ENCODE measurements at regions not wholly inside any gene's neighbourhood (a gene's known extent, or its start where the extent isn't known, plus 50 kb on each side); places are given as distances from the start of the nearest gene placed in this dataset.

- CTCF ChIA-PET, result no interaction called here
- no peak for DNase-seq
- Mint-ChIP-seq H3K27me3 (ENCODE audit: low read depth) (no peaks in the 10 kb centered on the region), H3K27ac (no peak overlapping the region), H3K4me3 (no peak overlapping the region), H3K4me1 (ENCODE audit: low read depth) (no peaks in the 10 kb centered on the region), H3K36me3 (ENCODE audit: low read depth) (no peaks in the 10 kb centered on the region), H3K9me3 (no peaks in the 10 kb centered on the region)
- intact Hi-C loops (cut with micrococcal nuclease), result no loop called here
These were observed 464.1 kb downstream of the TSN start for GRCh38 chr2:122219504-122219903.

- no peak for DNase-seq
- no peaks in the 10 kb centered on the region for H3K9me3 Mint-ChIP-seq
- no peaks in the 10 kb centered on the region for H3K4me1 Mint-ChIP-seq (ENCODE audit: low read depth)
- intact Hi-C loops (cut with micrococcal nuclease), result no loop called here
- H3K27ac Mint-ChIP-seq, result no peak overlapping the region
- CTCF ChIA-PET, result no interaction called here
- no peaks in the 10 kb centered on the region for H3K27me3 Mint-ChIP-seq (ENCODE audit: low read depth)
- no peak overlapping the region for H3K4me3 Mint-ChIP-seq
- no peaks in the 10 kb centered on the region for H3K36me3 Mint-ChIP-seq (ENCODE audit: low read depth)
These were observed 466.2 kb downstream of the TSN start for GRCh38 chr2:122221665-122222064.

- DNase-seq, result no peak
- H3K4me1 Mint-ChIP-seq (ENCODE audit: low read depth), result no peaks in the 10 kb centered on the region
- CTCF ChIA-PET, result no interaction called here
- H3K4me3 Mint-ChIP-seq, result no peak overlapping the region
- intact Hi-C loops (cut with micrococcal nuclease), result no loop called here
- no peaks in the 10 kb centered on the region for H3K27me3 Mint-ChIP-seq (ENCODE audit: low read depth)
- no peaks in the 10 kb centered on the region for H3K36me3 Mint-ChIP-seq (ENCODE audit: low read depth)
- no peaks in the 10 kb centered on the region for H3K9me3 Mint-ChIP-seq
- H3K27ac Mint-ChIP-seq, result no peak overlapping the region
These were observed 475.8 kb downstream of the TSN start for GRCh38 chr2:122231296-122231695.

GRCh38 chr2:122233372-122233771 is 477.9 kb downstream of the TSN start:
- CTCF ChIA-PET, result no interaction called here
- H3K4me1 Mint-ChIP-seq (ENCODE audit: low read depth), result no peaks in the 10 kb centered on the region

GRCh38 chr2:122236152-122236874 is 480.9 kb downstream of the TSN start:
- no peaks in the 10 kb centered on the region for H3K27me3 Mint-ChIP-seq (ENCODE audit: low read depth)
- CTCF ChIA-PET, result no interaction called here
- no peaks in the 10 kb centered on the region for H3K4me1 Mint-ChIP-seq (ENCODE audit: low read depth)
- intact Hi-C loops (cut with micrococcal nuclease), result no loop called here
- DNase-seq, result no peak
- H3K36me3 Mint-ChIP-seq (ENCODE audit: low read depth), result no peaks in the 10 kb centered on the region
- H3K4me3 Mint-ChIP-seq, result no peak overlapping the region
- H3K9me3 Mint-ChIP-seq, result no peaks in the 10 kb centered on the region
- H3K27ac Mint-ChIP-seq, result no peak overlapping the region

More at GRCh38 chr2:122233372-122233771, 477.9 kb downstream of the TSN start:
- Mint-ChIP-seq H3K36me3 (ENCODE audit: low read depth) (no peaks in the 10 kb centered on the region), H3K9me3 (no peaks in the 10 kb centered on the region), H3K27ac (no peak overlapping the region), H3K4me3 (no peak overlapping the region), H3K27me3 (ENCODE audit: low read depth) (no peaks in the 10 kb centered on the region)
- intact Hi-C loops (cut with micrococcal nuclease), result no loop called here
- no peak for DNase-seq

- Mint-ChIP-seq H3K4me1 (ENCODE audit: low read depth) (no peaks in the 10 kb centered on the region), H3K27me3 (ENCODE audit: low read depth) (no peaks in the 10 kb centered on the region), H3K36me3 (ENCODE audit: low read depth) (no peaks in the 10 kb centered on the region), H3K9me3 (no peaks in the 10 kb centered on the region), H3K27ac (no peak overlapping the region), H3K4me3 (no peak overlapping the region)
- intact Hi-C loops (cut with micrococcal nuclease), result no loop called here
- no peak for DNase-seq
- CTCF ChIA-PET, result no interaction called here
These were observed 481.5 kb downstream of the TSN start for GRCh38 chr2:122236925-122237324.

GRCh38 chr2:122237450-122237849 is 482.0 kb downstream of the TSN start:
- Mint-ChIP-seq H3K4me3 (no peak overlapping the region), H3K36me3 (ENCODE audit: low read depth) (no peaks in the 10 kb centered on the region), H3K9me3 (no peaks in the 10 kb centered on the region), H3K27me3 (ENCODE audit: low read depth) (no peaks in the 10 kb centered on the region), H3K4me1 (ENCODE audit: low read depth) (no peaks in the 10 kb centered on the region), H3K27ac (no peak overlapping the region)
- intact Hi-C loops (cut with micrococcal nuclease), result no loop called here
- CTCF ChIA-PET, result no interaction called here
- DNase-seq, result no peak

- intact Hi-C loops (cut with micrococcal nuclease), result no loop called here
These were observed 482.6 kb downstream of the TSN start for GRCh38 chr2:122238006-122238559.

GRCh38 chr2:122239440-122239839 is 484.0 kb downstream of the TSN start:
- CTCF ChIA-PET, result no interaction called here
- H3K9me3 Mint-ChIP-seq, result no peaks in the 10 kb centered on the region
- DNase-seq, result no peak

More at GRCh38 chr2:122238006-122238559, 482.6 kb downstream of the TSN start:
- Mint-ChIP-seq H3K4me3 (no peak overlapping the region), H3K27ac (no peak overlapping the region), H3K27me3 (ENCODE audit: low read depth) (no peaks in the 10 kb centered on the region), H3K9me3 (no peaks in the 10 kb centered on the region), H3K36me3 (ENCODE audit: low read depth) (no peaks in the 10 kb centered on the region), H3K4me1 (ENCODE audit: low read depth) (no peaks in the 10 kb centered on the region)
- no peak for DNase-seq
- CTCF ChIA-PET, result interaction anchor here (0.6 kb wide), 1 partner anchor 11 kb away, joined by 4 read pairs; no protein-coding TSS in a partner anchor

GRCh38 chr2:122244598-122245229 is 489.3 kb downstream of the TSN start:
- H3K4me3 Mint-ChIP-seq, result no peak overlapping the region
- no peak for DNase-seq
- no peaks in the 10 kb centered on the region for H3K9me3 Mint-ChIP-seq
- CTCF ChIA-PET, result no interaction called here
- H3K27ac Mint-ChIP-seq, result no peak overlapping the region
- intact Hi-C loops (cut with micrococcal nuclease), result no loop called here
- peaks cover 3% of the 10 kb centered on the region for H3K27me3 Mint-ChIP-seq (ENCODE audit: low read depth)
- no peaks in the 10 kb centered on the region for H3K4me1 Mint-ChIP-seq (ENCODE audit: low read depth)
- H3K36me3 Mint-ChIP-seq (ENCODE audit: low read depth), result no peaks in the 10 kb centered on the region

More at GRCh38 chr2:122239440-122239839, 484.0 kb downstream of the TSN start:
- H3K27ac Mint-ChIP-seq, result no peak overlapping the region
- H3K27me3 Mint-ChIP-seq (ENCODE audit: low read depth), result no peaks in the 10 kb centered on the region
- intact Hi-C loops (cut with micrococcal nuclease), result no loop called here
- no peak overlapping the region for H3K4me3 Mint-ChIP-seq
- no peaks in the 10 kb centered on the region for H3K4me1 Mint-ChIP-seq (ENCODE audit: low read depth)
- no peaks in the 10 kb centered on the region for H3K36me3 Mint-ChIP-seq (ENCODE audit: low read depth)

GRCh38 chr2:122249673-122250072 is 494.2 kb downstream of the TSN start:
- no peak for DNase-seq
- H3K36me3 Mint-ChIP-seq (ENCODE audit: low read depth), result no peaks in the 10 kb centered on the region
- intact Hi-C loops (cut with micrococcal nuclease), result no loop called here
- H3K27me3 Mint-ChIP-seq (ENCODE audit: low read depth), result peaks cover 3% of the 10 kb centered on the region
- no peaks in the 10 kb centered on the region for H3K4me1 Mint-ChIP-seq (ENCODE audit: low read depth)
- no peak overlapping the region for H3K4me3 Mint-ChIP-seq
- CTCF ChIA-PET, result no interaction called here
- no peak overlapping the region for H3K27ac Mint-ChIP-seq
- H3K9me3 Mint-ChIP-seq, result no peaks in the 10 kb centered on the region

GRCh38 chr2:122251158-122251557 is 495.7 kb downstream of the TSN start:
- intact Hi-C loops (cut with micrococcal nuclease), result no loop called here

GRCh38 chr2:122251566-122251965 is 496.1 kb downstream of the TSN start:
- CTCF ChIA-PET, result interaction anchor here (0.9 kb wide), 1 partner anchor 15 kb away, joined by 3 read pairs; no protein-coding TSS in a partner anchor
- no peak for DNase-seq
- Mint-ChIP-seq H3K9me3 (no peaks in the 10 kb centered on the region), H3K4me3 (no peak overlapping the region), H3K27ac (no peak overlapping the region), H3K36me3 (ENCODE audit: low read depth) (no peaks in the 10 kb centered on the region), H3K4me1 (ENCODE audit: low read depth) (no peaks in the 10 kb centered on the region), H3K27me3 (ENCODE audit: low read depth) (no peaks in the 10 kb centered on the region)
- intact Hi-C loops (cut with micrococcal nuclease), result no loop called here

More at GRCh38 chr2:122251158-122251557, 495.7 kb downstream of the TSN start:
- Mint-ChIP-seq H3K27ac (no peak overlapping the region), H3K36me3 (ENCODE audit: low read depth) (no peaks in the 10 kb centered on the region), H3K27me3 (ENCODE audit: low read depth) (peaks cover 1% of the 10 kb centered on the region), H3K4me1 (ENCODE audit: low read depth) (no peaks in the 10 kb centered on the region), H3K9me3 (no peaks in the 10 kb centered on the region), H3K4me3 (no peak overlapping the region)
- no peak for DNase-seq
- CTCF ChIA-PET, result interaction anchor here (0.9 kb wide), 1 partner anchor 16 kb away, joined by 3 read pairs; no protein-coding TSS in a partner anchor
